ENCODE measurements at regions not wholly inside any gene's neighbourhood (a gene's known extent, or its start where the extent isn't known, plus 50 kb on each side); places are given as distances from the start of the nearest gene placed in this dataset.
A peak's percentile ranks its signal among the peaks of the same experiment; 100 is the strongest.
"Not testable (repeated sequence)": the region's sequence is repeated elsewhere in the genome, so short reads cannot be mapped to it uniquely, and the experiment has no call there.

GRCh38 chr12:9464408-9464807, 143.3 kb downstream of the KLRB1 start:
- DNase-seq, result no peak
- 81 to 86% (median 85%) methylated on average over 4 of the region's 4 CpGs for WGBS, 5 donors
- intact Hi-C loops (cut with DNase I; ENCODE audit: low total_unique reads), result no loop called here
- Histone ChIP-seq H3K4me1 (peaks cover 0 to 8% (median 2%) of the 10 kb centered on the region in 4 donors), H3K27ac (no peak overlapping the region), H3K9me3 (no peaks in the 10 kb centered on the region), H3K36me3 (no peaks in the 10 kb centered on the region), H3K4me3 (no peak overlapping the region), H3K27me3 (no peaks in the 10 kb centered on the region)
- TF ChIP-seq POLR2A (IDR thresholded peaks at IDR 0.05) (no peak), EP300 (IDR thresholded peaks at IDR 0.05) (no peak), POLR2AphosphoS5 (IDR thresholded peaks at IDR 0.05) (no peak), CTCF (IDR thresholded peaks at IDR 0.05) (no peak)

GRCh38 chr12:9455516-9455915, 152.2 kb downstream of the KLRB1 start:
- H3K4me3 ChIP-seq; H3K4me1 ChIP-seq; intact Hi-C loops (cut with DNase I; ENCODE audit: low total_unique reads); H3K27ac ChIP-seq; H3K9me3 ChIP-seq; H3K36me3 ChIP-seq; H3K27me3 ChIP-seq: not testable (repeated sequence)
- peak; percentile 27 to 74 for DNase-seq
- 18 to 44% (median 20%) methylated on average over 2 to 4 of the region's 4 CpGs for WGBS, 5 donors
- TF ChIP-seq POLR2AphosphoS5 (IDR thresholded peaks at IDR 0.05), result peak in 1 of 3 donors; percentile 40

GRCh38 chr12:9454021-9454420, 153.7 kb downstream of the KLRB1 start:
- WGBS, 5 donors, result 91 to 98% (median 97%) methylated on average over 2 of the region's 2 CpGs
- intact Hi-C loops (cut with DNase I; ENCODE audit: low total_unique reads); H3K36me3 ChIP-seq; H3K27ac ChIP-seq; DNase-seq; H3K27me3 ChIP-seq; H3K4me3 ChIP-seq; H3K9me3 ChIP-seq; H3K4me1 ChIP-seq: not testable (repeated sequence)

- H3K27ac ChIP-seq; H3K9me3 ChIP-seq; H3K36me3 ChIP-seq; DNase-seq; intact Hi-C loops (cut with DNase I; ENCODE audit: low total_unique reads); H3K27me3 ChIP-seq: not testable (repeated sequence)
- 65 to 85% (median 81%) methylated on average over 11 to 20 of the region's 20 CpGs for WGBS, 5 donors
- peak overlapping the region in 1 of 4 donors; percentile 31 for H3K4me3 ChIP-seq
- H3K4me1 ChIP-seq, result peaks cover 0 to 15% (median 10%) of the 10 kb centered on the region in 4 donors
Observed at GRCh38 chr12:9450127-9450567, 157.6 kb downstream of the KLRB1 start.

- WGBS, 5 donors, result 82 to 92% (median 90%) methylated on average over 9 of the region's 9 CpGs
- H3K4me3 ChIP-seq; H3K27ac ChIP-seq; H3K27me3 ChIP-seq; intact Hi-C loops (cut with DNase I; ENCODE audit: low total_unique reads); H3K36me3 ChIP-seq; H3K9me3 ChIP-seq: not testable (repeated sequence)
- peaks cover 0 to 15% (median 10%) of the 10 kb centered on the region in 4 donors for H3K4me1 ChIP-seq
- peak in 1 of 2 donors; percentile 5 for DNase-seq
Observed at GRCh38 chr12:9449657-9450126, 158.0 kb downstream of the KLRB1 start.

- no peaks in the 10 kb centered on the region for H3K9me3 ChIP-seq
- H3K4me1 ChIP-seq, result peaks cover 0 to 15% (median 10%) of the 10 kb centered on the region in 4 donors
- 51 to 82% (median 73%) methylated on average over 6 of the region's 6 CpGs for WGBS, 5 donors
- no peak for TF ChIP-seq CTCF (IDR thresholded peaks at IDR 0.05)
- TF ChIP-seq POLR2AphosphoS5 (IDR thresholded peaks at IDR 0.05), result no peak
- no peak for TF ChIP-seq EP300 (IDR thresholded peaks at IDR 0.05)
- DNase-seq, result no peak
- H3K27ac ChIP-seq, result no peak overlapping the region
- no peaks in the 10 kb centered on the region for H3K36me3 ChIP-seq
- H3K27me3 ChIP-seq, result no peaks in the 10 kb centered on the region
- intact Hi-C loops (cut with DNase I; ENCODE audit: low total_unique reads), result no loop called here
- H3K4me3 ChIP-seq, result peak overlapping the region in 1 of 4 donors; percentile 56
Observed at GRCh38 chr12:9449181-9449580, 158.5 kb downstream of the KLRB1 start.

- H3K27me3 ChIP-seq; intact Hi-C loops (cut with DNase I; ENCODE audit: low total_unique reads); H3K36me3 ChIP-seq; H3K9me3 ChIP-seq: not testable (repeated sequence)
- 16 to 56% (median 20%) methylated on average over 6 to 8 of the region's 10 CpGs for WGBS, 5 donors
- H3K4me3 ChIP-seq, result peak overlapping the region; percentile 55 to 71 (median 60)
- H3K27ac ChIP-seq, result peak overlapping the region in 2 of 5 donors; percentile 64 to 73
- DNase-seq, result peak in 1 of 2 donors; percentile 15
- H3K4me1 ChIP-seq, result peaks cover 0 to 15% (median 10%) of the 10 kb centered on the region in 4 donors
Observed at GRCh38 chr12:9448648-9449047, 159.1 kb downstream of the KLRB1 start.
